Right hindlimb (tissue), 1 donor: ENCODE measurements at regions not wholly inside any gene's neighbourhood (a gene's known extent, or its start where the extent isn't known, plus 50 kb on each side); places are given as distances from the start of the nearest gene placed in this dataset.
"Not testable (repeated sequence)": the region's sequence is repeated elsewhere in the genome, so short reads cannot be mapped to it uniquely, and the experiment has no call there.

Experiments used
- DNase-seq: peaks from one replicate; pipeline ENCODE4 v3.0.0-alpha.2; 2018

GRCh38 chr2:193895226-193895625 is 1700.5 kb upstream of the TMEFF2 start:
- DNase-seq, result no peak

GRCh38 chr2:193894081-193894480 is 1699.3 kb upstream of the TMEFF2 start:
- DNase-seq, result no peak

GRCh38 chr2:193891023-193891422 is 1696.3 kb upstream of the TMEFF2 start:
- DNase-seq, result no peak

GRCh38 chr2:193885419-193885818 is 1690.7 kb upstream of the TMEFF2 start:
- DNase-seq, result no peak

- no peak for DNase-seq
Observed at GRCh38 chr2:193883820-193884219, 1689.1 kb upstream of the TMEFF2 start.

- DNase-seq, result no peak
Observed at GRCh38 chr2:193876980-193877379, 1682.2 kb upstream of the TMEFF2 start.

GRCh38 chr2:193869564-193869963 is 1674.8 kb upstream of the TMEFF2 start:
- no peak for DNase-seq

GRCh38 chr2:193868833-193869232 is 1674.1 kb upstream of the TMEFF2 start:
- DNase-seq, result no peak

GRCh38 chr2:193868132-193868531 is 1673.4 kb upstream of the TMEFF2 start:
- no peak for DNase-seq

- DNase-seq, result no peak
Observed at GRCh38 chr2:193867454-193867853, 1672.7 kb upstream of the TMEFF2 start.

- DNase-seq, result no peak
Observed at GRCh38 chr2:193861557-193861956, 1666.8 kb upstream of the TMEFF2 start.

GRCh38 chr2:193847991-193848390 is 1653.3 kb upstream of the TMEFF2 start:
- DNase-seq, result no peak

GRCh38 chr2:193847130-193847529 is 1652.4 kb upstream of the TMEFF2 start:
- DNase-seq, result no peak

GRCh38 chr2:193845604-193846003 is 1650.9 kb upstream of the TMEFF2 start:
- no peak for DNase-seq

GRCh38 chr2:193843675-193844074 is 1648.9 kb upstream of the TMEFF2 start:
- no peak for DNase-seq

GRCh38 chr2:193841384-193842150 is 1646.8 kb upstream of the TMEFF2 start:
- no peak for DNase-seq

GRCh38 chr2:193837111-193837738 is 1642.5 kb upstream of the TMEFF2 start:
- no peak for DNase-seq

GRCh38 chr2:193836424-193837006 is 1641.8 kb upstream of the TMEFF2 start:
- not testable (repeated sequence) for DNase-seq

- not testable (repeated sequence) for DNase-seq
Observed at GRCh38 chr2:193833895-193834294, 1639.2 kb upstream of the TMEFF2 start.

GRCh38 chr2:193824474-193824873 is 1629.7 kb upstream of the TMEFF2 start:
- no peak for DNase-seq

GRCh38 chr2:193818801-193819499 is 1624.2 kb upstream of the TMEFF2 start:
- DNase-seq, result no peak

GRCh38 chr2:193816008-193816407 is 1621.3 kb upstream of the TMEFF2 start:
- DNase-seq, result no peak

GRCh38 chr2:193810533-193810932 is 1615.8 kb upstream of the TMEFF2 start:
- DNase-seq, result no peak

GRCh38 chr2:193808877-193809276 is 1614.1 kb upstream of the TMEFF2 start:
- DNase-seq, result no peak
